ENCODE measurements at regions not wholly inside any gene's neighbourhood (a gene's known extent, or its start where the extent isn't known, plus 50 kb on each side); places are given as distances from the start of the nearest gene placed in this dataset.

- Histone ChIP-seq H3K9me3 (ENCODE audit: control insufficient read depth, insufficient read depth, low read depth, low read length) (no peaks in the 10 kb centered on the region), H3K36me3 (ENCODE audit: control insufficient read depth, insufficient read depth, low read length) (no peaks in the 10 kb centered on the region), H3K27me3 (ENCODE audit: control insufficient read depth, insufficient read depth, low read length) (no peaks in the 10 kb centered on the region), H3K4me1 (ENCODE audit: control insufficient read depth, extremely low read depth, insufficient read depth, low read length) (peaks cover 6% of the 10 kb centered on the region), H3K27ac (ENCODE audit: insufficient read depth, low read length) (no peak overlapping the region), H3K79me2 (ENCODE audit: control insufficient read depth, insufficient read depth, low read length) (no peaks in the 10 kb centered on the region), H3K9ac (ENCODE audit: insufficient read depth, low read length) (no peak overlapping the region), H3K4me3 (replicated peaks in 1 of 4; ENCODE audit: control extremely low read depth in 1 of 4, insufficient read depth in 1 of 4, low read depth in 3 of 4, low read length in 4 of 4) (no peak overlapping the region), H4K20me1 (ENCODE audit: control insufficient read depth, extremely low read depth, insufficient read depth, low read length) (no peaks in the 10 kb centered on the region), H2AFZ (ENCODE audit: low read length) (no peak overlapping the region), H3K4me2 (ENCODE audit: extremely low read depth, insufficient read depth, low read length) (no peak overlapping the region)
- DNase-seq (ENCODE audit: low read depth in 2 of 2), result peak in 1 of 2 donors; percentile 88
- TF ChIP-seq CTCF (conservative IDR thresholded peaks at IDR 0.05 in 1 of 2, IDR thresholded peaks at IDR 0.05 in 1 of 2; ENCODE audit: low read depth in 1 of 2, low read length in 2 of 2) (no peak), EZH2 (IDR thresholded peaks at IDR 0.05; ENCODE audit: low read length, missing control alignments) (no peak)
Measured at GRCh38 chr5:40413743-40414142, 266.0 kb upstream of the PTGER4 start.

GRCh38 chr5:40412771-40413170, 266.9 kb upstream of the PTGER4 start:
- TF ChIP-seq CTCF (conservative IDR thresholded peaks at IDR 0.05 in 1 of 2, IDR thresholded peaks at IDR 0.05 in 1 of 2; ENCODE audit: low read depth in 1 of 2, low read length in 2 of 2) (no peak), EZH2 (IDR thresholded peaks at IDR 0.05; ENCODE audit: low read length, missing control alignments) (no peak)
- Histone ChIP-seq H3K9ac (ENCODE audit: insufficient read depth, low read length) (no peak overlapping the region), H3K79me2 (ENCODE audit: control insufficient read depth, insufficient read depth, low read length) (no peaks in the 10 kb centered on the region), H3K36me3 (ENCODE audit: control insufficient read depth, insufficient read depth, low read length) (no peaks in the 10 kb centered on the region), H3K4me3 (replicated peaks in 1 of 4; ENCODE audit: control extremely low read depth in 1 of 4, insufficient read depth in 1 of 4, low read depth in 3 of 4, low read length in 4 of 4) (no peak overlapping the region), H2AFZ (ENCODE audit: low read length) (no peak overlapping the region), H3K4me1 (ENCODE audit: control insufficient read depth, extremely low read depth, insufficient read depth, low read length) (peaks cover 6% of the 10 kb centered on the region), H3K27ac (ENCODE audit: insufficient read depth, low read length) (no peak overlapping the region), H3K9me3 (ENCODE audit: control insufficient read depth, insufficient read depth, low read depth, low read length) (no peaks in the 10 kb centered on the region), H3K27me3 (ENCODE audit: control insufficient read depth, insufficient read depth, low read length) (no peaks in the 10 kb centered on the region), H4K20me1 (ENCODE audit: control insufficient read depth, extremely low read depth, insufficient read depth, low read length) (no peaks in the 10 kb centered on the region), H3K4me2 (ENCODE audit: extremely low read depth, insufficient read depth, low read length) (no peak overlapping the region)
- no peak for DNase-seq (ENCODE audit: low read depth in 2 of 2)

- H3K4me3 ChIP-seq (replicated peaks in 1 of 4; ENCODE audit: control extremely low read depth in 1 of 4, insufficient read depth in 1 of 4, low read depth in 3 of 4, low read length in 4 of 4), result no peak overlapping the region
- no peak for TF ChIP-seq CTCF (conservative IDR thresholded peaks at IDR 0.05 in 1 of 2, IDR thresholded peaks at IDR 0.05 in 1 of 2; ENCODE audit: low read depth in 1 of 2, low read length in 2 of 2)
- TF ChIP-seq EZH2 (IDR thresholded peaks at IDR 0.05; ENCODE audit: low read length, missing control alignments), result no peak
- no peak overlapping the region for H2AFZ ChIP-seq (ENCODE audit: low read length)
- DNase-seq (ENCODE audit: low read depth in 2 of 2), result peak; percentile 28 to 83
- no peaks in the 10 kb centered on the region for H4K20me1 ChIP-seq (ENCODE audit: control insufficient read depth, extremely low read depth, insufficient read depth, low read length)
- no peak overlapping the region for H3K27ac ChIP-seq (ENCODE audit: insufficient read depth, low read length)
- H3K9me3 ChIP-seq (ENCODE audit: control insufficient read depth, insufficient read depth, low read depth, low read length), result no peaks in the 10 kb centered on the region
- H3K4me2 ChIP-seq (ENCODE audit: extremely low read depth, insufficient read depth, low read length), result no peak overlapping the region
- no peaks in the 10 kb centered on the region for H3K27me3 ChIP-seq (ENCODE audit: control insufficient read depth, insufficient read depth, low read length)
- no peak overlapping the region for H3K9ac ChIP-seq (ENCODE audit: insufficient read depth, low read length)
- H3K79me2 ChIP-seq (ENCODE audit: control insufficient read depth, insufficient read depth, low read length), result no peaks in the 10 kb centered on the region
- peaks cover 6% of the 10 kb centered on the region for H3K4me1 ChIP-seq (ENCODE audit: control insufficient read depth, extremely low read depth, insufficient read depth, low read length)
- no peaks in the 10 kb centered on the region for H3K36me3 ChIP-seq (ENCODE audit: control insufficient read depth, insufficient read depth, low read length)
Measured at GRCh38 chr5:40410964-40411635, 268.6 kb upstream of the PTGER4 start.

All from fibroblast of lung (primary cell).